Lower leg skin (tissue), 3 donors: ENCODE measurements at regions not wholly inside any gene's neighbourhood (a gene's known extent, or its start where the extent isn't known, plus 50 kb on each side); places are given as distances from the start of the nearest gene placed in this dataset.

Experiments
- POLR2A ChIP-seq, 2 donors: fragments of 450-650 bp; IDR thresholded peaks; one replicate each; pipeline ENCODE4 v1.6.1; 2016 to 2017; ENCODE audit warnings: antibody characterized with exemption in 2 of 2, mild to moderate bottlenecking in 1 of 2, moderate library complexity in 1 of 2
- TF ChIP-seq, protein P1 (sequence below), 3 donors: fragments of 450-650 bp; IDR thresholded peaks; one replicate each; pipeline ENCODE4 v1.5.1; 2016; ENCODE audit warnings: antibody characterized with exemption in 3 of 3, mild to moderate bottlenecking in 3 of 3, moderate library complexity in 2 of 3

DNA sequence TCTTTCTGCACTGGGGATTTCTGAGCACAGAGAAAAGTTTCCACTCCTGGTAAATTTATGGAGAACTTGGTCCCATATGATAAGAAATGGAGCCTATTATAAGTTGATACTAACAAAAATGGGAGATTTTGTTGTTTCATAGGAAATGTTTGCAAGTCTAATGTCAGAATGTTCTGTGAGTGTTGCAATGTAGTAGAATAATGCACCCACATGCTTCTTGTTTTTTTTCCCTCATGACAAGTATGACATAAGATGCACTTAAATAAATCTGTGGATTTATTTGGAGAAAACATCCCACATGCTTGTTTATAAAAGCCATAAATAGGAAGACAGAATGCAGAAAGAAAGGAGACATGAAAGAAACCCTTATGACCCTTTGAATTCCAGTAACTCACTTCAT lies 50.8 kb upstream of the KCNJ6 start:
- TF ChIP-seq, protein P1, sequence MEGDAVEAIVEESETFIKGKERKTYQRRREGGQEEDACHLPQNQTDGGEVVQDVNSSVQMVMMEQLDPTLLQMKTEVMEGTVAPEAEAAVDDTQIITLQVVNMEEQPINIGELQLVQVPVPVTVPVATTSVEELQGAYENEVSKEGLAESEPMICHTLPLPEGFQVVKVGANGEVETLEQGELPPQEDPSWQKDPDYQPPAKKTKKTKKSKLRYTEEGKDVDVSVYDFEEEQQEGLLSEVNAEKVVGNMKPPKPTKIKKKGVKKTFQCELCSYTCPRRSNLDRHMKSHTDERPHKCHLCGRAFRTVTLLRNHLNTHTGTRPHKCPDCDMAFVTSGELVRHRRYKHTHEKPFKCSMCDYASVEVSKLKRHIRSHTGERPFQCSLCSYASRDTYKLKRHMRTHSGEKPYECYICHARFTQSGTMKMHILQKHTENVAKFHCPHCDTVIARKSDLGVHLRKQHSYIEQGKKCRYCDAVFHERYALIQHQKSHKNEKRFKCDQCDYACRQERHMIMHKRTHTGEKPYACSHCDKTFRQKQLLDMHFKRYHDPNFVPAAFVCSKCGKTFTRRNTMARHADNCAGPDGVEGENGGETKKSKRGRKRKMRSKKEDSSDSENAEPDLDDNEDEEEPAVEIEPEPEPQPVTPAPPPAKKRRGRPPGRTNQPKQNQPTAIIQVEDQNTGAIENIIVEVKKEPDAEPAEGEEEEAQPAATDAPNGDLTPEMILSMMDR (IDR thresholded peaks at IDR 0.05): no peak
- TF ChIP-seq POLR2A (IDR thresholded peaks at IDR 0.05): no peak
